GM19372 (cell line): ENCODE measurements at regions not wholly inside any gene's neighbourhood (a gene's known extent, or its start where the extent isn't known, plus 50 kb on each side); places are given as distances from the start of the nearest gene placed in this dataset.

Experiments
- ATAC-seq: cut with Tn5 transposase; IDR thresholded peaks from one replicate; pipeline ENCODE4 v1.9.1; 2021; ENCODE audit warnings: mild to moderate bottlenecking, low read depth, moderate library complexity; ENCODE audit not compliant: unreplicated experiment

GRCh38 chr9:89889865-89890264 is 285.1 kb downstream of the GADD45G start:
- ATAC-seq: no peak

GRCh38 chr9:89890326-89890980 is 285.6 kb downstream of the GADD45G start:
- no peak for ATAC-seq

DNA sequence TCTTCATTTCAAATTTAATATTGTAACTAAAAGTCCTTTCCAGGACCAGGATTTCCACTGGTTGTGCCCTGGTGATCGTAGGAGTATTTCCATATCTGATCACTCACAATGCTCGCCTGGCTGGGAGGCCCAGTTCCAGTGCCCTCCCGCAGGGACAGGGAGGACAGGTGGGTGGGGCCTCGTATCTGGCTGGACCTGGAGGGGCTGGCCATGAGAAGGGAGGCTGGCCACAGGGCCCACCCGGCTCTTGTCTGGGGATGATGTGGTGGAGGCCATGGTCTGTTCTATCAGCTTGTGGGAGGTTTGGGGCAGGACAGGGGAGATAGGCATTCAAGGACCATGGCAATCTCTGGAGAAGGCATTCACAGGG is 286.4 kb downstream of the GADD45G start:
- no peak for ATAC-seq

DNA sequence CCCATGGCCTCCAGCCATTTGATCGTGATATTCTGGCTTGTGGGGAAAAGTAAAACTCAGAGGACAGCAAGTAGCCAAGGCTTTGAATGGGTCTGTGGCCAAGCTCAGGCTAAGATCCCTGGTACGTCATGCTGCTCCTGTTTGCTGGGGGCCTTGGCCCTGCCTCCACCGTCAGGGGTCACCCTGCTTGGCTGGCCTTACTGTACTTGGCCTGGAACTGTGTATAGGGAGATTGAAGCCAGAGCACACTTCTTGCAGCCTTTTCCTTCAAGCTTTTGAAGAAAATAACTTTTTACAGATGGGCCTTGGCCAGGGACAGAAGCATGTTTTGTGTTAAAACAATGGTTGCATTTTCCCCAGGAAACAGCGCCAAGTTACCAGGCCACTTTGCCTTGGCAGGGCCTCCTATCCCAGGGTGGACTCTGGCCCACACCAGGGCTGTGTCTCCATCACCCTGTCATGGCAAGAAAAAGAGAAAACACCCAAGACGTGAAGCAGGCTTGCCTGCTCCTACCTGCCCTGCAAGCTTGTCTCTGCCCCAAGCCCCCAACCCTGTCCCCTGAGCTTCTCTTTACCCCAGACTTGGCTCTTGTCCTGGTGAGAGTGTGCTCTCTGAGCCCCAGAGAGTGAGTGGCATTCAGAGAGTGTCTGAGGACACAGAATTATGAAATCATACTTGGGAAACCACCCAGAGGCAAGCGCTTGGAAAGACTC is 286.9 kb downstream of the GADD45G start:
- ATAC-seq: no peak

GRCh38 chr9:89892920-89893319 is 288.1 kb downstream of the GADD45G start:
- ATAC-seq: no peak

DNA sequence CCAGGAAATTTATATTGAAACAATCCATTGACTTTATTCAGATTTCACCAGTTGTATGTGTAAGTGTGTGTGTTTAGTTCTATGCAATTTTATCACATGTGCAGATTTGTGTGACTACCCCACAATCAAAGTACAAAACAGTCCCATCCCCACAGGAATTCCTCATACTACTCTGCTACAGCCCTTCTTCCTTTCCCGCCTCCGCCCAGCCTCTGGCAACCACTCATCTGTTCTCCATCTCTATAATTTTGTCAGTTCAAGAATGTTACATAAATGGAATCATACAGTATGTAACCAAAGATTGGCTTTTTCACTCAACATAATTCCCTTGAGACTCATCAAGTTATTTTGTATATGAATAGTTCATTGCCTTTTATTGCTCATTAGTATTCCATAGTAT is 289.1 kb downstream of the GADD45G start:
- ATAC-seq: no peak

DNA sequence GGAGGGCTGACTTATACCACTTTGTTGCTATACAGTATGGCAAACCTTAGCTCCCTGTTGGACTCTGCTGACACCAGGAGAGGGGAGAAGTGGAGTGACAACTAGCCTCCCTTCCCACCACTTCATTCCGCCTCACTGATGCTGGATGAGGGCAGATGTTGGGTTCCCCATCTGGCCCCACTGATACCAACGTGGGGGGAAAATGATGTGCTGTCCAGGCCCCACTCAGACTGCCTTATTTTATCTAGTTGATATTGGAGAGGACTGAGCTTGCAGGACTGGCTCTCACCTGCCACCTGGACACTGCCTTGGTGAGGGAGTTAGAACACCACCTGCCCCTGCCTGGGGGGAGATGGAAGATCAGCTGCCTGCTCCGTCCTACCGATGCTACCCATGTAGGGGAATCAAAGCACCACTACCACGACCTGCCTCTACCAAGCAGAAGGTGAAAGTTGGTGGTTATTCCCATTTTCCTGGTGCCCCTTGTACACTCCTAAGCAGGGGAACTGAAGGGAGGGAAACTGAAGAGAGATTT is 292.1 kb downstream of the GADD45G start:
- ATAC-seq: no peak

GRCh38 chr9:89899573-89899972 is 294.8 kb downstream of the GADD45G start:
- no peak for ATAC-seq

DNA sequence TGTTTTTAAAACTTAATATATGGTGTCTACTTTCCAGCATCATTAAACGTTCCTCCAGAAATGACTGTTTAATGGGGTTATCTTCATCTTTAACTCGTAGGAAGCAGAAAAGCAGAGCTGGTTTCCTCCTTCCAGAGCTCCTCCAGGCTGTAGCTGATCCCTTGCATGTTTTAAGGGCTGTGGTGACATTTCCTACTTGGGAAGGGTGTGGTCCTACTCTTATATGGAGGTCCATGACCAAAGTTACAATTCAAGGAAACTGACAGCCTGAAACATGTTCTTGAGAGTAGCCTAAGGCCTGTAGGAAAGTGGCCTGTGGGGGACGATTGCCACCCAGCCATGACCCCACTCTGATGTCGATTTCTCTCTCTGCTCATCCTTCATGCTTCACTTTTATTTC is 297.1 kb downstream of the GADD45G start:
- ATAC-seq: no peak

- ATAC-seq: no peak
These were observed 297.8 kb downstream of the GADD45G start for GRCh38 chr9:89902450-89903140.

GRCh38 chr9:89903141-89903475 is 298.3 kb downstream of the GADD45G start:
- ATAC-seq: no peak

DNA sequence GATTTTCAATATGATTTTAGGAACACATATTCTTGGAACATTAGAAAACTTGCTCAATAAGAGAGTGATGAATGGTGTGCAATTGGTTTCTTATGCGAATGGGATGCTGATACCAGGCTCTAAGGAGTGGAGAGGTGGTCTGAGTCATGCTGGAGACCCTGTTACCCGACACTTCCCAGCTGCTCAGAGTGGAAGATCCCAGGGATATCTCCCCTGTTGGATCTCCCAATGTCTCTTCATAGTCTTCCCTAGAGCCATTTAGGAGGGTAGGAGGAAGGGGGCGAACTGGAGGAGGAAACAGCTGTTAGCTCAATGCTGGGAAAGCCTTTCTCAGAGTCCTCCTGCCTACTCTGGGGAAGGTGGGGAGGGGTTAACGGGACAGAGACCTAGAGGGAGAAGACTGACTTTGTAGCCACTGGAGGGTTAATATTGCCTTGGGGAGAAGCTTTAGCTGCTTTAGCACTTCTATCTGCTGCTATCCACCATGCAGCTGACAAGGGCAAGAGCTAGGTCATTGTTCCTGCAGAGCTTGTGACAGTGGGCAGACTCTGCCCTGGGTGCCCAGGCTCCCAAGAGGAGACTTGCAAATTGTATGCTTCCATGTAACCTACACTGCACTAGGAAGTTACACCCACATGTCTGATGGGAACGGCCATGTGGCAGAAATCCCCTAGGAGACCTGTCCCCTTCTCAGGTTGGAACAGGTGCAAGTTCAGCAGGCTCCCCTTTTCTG is 301.0 kb downstream of the GADD45G start:
- no peak for ATAC-seq

DNA sequence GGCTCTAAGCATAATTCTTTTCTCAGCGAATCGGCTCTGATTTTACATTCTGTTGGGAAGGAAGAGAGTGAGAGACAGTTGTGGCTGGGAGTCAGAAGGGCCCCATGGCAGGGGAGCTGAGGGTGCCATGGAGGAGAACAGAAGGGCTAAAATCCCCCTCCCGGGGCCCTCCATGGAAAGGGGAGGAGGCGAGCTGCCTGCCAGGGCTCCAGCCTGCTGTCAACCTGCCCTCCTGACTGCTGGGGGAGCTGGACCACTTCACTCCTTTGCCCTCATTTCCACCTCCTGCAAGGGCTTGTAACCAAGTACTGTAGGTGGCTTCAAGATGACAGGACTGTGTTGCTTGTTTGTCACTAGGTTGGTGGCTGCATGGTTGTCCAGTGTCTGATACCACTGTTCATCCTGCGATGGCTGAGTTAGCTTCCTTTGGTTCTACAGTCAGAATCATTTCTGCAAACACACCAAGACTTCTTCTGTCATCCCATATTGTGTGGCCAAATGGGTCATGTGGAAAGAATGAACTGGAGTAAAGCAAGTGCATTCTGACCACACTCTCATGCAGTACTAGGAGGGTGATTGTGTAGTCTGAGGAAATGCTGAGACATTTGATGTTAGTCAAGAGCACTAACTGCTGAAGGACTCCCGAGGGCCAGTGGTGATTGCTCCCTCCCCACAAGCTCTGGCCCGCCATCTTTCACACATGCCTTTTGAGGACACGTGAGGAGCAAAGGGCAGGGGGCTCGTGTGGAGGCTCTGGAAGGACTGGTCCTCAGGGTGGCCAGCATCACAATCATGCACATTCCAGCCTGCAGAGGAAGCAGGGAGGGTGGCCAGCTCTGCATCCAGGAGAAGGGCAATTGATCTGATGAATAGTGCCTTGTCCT is 307.2 kb downstream of the GADD45G start:
- ATAC-seq: no peak

- no peak for ATAC-seq
These were observed 307.8 kb downstream of the GADD45G start for GRCh38 chr9:89912605-89912953.

DNA sequence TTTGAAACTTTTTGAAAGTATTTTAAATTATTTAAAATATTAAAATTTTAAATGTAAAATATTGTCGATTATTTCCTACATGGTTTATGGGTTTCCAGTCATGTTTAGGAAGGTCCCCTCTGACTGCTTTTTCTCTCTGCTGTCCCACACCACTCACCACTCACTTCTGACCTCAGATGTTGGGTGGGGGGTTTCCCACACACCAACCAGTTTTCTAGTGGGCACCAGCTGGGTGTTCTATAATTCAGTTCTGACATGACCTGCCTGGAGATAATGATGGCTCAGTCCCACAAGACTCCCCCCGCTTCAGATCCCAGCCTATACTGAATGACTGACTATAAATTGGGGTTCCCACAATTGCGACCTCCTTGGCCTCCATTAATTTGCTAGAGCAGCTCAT is 310.4 kb downstream of the GADD45G start:
- no peak for ATAC-seq

DNA sequence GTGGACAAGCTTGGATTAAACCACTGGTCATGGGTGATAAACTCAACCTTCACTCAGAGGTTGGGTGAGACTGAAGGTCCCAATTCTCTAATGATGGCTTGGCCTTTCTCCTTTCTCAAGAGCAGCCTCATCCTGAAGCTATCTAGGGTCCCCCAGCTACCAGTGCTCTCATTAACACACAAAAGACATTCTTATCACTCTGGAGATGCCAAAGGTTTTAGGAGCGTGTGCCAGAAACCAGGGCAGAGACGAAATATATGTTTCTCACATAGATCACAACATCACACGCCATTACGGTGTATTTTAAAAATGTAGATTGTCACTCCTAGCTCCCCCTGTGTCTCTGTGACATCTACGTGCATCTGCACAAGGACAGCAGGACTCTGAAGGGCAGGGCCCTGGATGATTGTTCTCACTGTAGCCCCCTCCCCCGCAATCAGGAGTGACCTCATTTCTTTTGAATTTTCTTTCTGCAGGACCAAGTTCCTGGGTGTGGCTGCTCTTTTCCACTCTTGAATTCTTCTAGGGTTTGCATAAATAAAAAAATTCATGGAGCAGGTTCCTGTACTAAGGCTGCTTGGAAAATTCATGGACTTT is 311.3 kb downstream of the GADD45G start:
- ATAC-seq: no peak

DNA sequence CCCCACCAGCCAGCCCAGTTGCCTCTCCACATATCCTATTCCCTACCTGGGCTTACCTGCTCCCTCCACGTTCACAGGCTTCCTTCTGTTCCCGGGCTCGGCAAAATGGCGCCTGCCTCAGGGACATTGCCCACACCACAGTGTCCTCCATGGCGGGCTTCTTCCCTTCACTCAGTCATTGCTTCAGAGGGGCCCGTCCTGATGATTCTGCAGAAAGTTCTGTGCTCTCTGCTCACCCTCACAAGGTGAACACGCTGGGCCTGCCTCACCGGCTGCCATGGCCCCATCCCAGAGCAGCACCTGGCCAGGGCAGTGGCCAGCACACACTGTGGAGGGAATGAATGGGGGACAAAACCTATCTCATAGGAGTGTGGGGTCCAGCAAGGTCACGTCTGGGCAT is 313.0 kb downstream of the GADD45G start:
- no peak for ATAC-seq

DNA sequence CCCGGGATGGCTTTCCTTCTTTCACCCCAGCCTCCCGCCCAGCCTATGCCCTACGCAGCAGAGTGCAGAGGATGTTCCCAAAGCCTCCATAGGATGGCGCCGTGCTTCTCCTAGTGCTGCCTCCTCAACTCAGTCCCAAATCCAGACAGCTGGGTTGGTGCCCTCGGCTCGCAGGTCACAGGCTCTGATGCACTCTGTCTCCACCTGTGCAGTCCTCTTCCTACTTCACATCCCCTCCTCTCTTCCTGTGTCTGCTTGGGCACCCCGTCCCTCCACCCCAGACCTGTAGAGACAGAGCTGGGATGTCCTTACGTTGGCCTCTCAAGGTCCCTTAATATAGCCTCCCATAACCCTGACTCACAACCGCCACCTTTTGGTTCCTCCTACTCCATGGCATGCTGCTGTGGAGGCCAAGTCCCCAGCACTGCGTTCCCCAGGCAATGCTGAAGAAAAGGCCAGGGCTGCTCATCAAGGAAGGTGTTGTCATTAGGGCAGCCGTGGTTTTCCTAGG is 314.4 kb downstream of the GADD45G start:
- ATAC-seq: no peak

GRCh38 chr9:89920131-89920530 is 315.3 kb downstream of the GADD45G start:
- no peak for ATAC-seq

DNA sequence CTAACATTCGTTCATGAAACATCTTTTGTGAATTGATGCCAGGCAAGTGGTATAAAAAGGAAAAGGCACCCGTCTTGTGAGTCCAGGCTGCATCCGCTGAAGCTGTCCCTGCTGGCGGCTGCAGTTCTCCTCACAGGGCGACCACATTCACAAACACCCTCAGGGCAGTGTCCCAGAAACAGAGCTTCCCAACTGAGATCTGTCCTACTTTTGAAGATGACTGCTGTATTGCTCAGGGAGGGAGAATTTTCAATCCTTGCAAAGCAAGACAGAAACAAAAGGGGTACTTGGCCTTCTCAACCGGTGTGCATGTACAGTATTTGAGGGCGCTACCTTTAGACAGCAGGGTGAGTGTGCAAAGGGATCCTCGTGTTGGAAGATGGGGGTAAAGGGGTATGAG is 316.1 kb downstream of the GADD45G start:
- no peak for ATAC-seq
